ENCODE measurements at regions not wholly inside any gene's neighbourhood (a gene's known extent, or its start where the extent isn't known, plus 50 kb on each side); places are given as distances from the start of the nearest gene placed in this dataset.

- no peak for DNase-seq
These were observed 430.5 kb downstream of the SLC4A3 start for GRCh38 chr2:220057916-220058315.

GRCh38 chr2:220064111-220065030, 436.9 kb downstream of the SLC4A3 start:
- no peak for DNase-seq

DNA sequence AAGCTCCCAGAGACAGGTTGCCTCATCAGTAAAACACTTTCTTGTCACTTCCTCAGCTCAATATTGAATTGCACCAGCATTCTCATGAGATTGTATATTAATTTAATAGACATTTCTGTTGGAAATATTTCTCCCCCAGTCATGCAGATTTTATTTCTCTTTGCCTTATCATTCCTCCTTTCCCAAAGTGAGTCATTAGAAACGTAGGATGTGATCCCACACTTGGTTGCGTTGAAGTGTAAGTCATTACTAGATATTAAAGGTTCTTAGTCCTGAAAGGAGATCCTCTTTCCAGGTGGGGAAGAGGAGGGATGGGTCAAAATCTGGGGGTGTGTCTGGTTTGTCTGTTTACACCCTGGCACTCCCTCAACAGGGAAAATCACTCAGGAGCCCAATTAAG, 438.2 kb downstream of the SLC4A3 start:
- DNase-seq, result no peak

DNA sequence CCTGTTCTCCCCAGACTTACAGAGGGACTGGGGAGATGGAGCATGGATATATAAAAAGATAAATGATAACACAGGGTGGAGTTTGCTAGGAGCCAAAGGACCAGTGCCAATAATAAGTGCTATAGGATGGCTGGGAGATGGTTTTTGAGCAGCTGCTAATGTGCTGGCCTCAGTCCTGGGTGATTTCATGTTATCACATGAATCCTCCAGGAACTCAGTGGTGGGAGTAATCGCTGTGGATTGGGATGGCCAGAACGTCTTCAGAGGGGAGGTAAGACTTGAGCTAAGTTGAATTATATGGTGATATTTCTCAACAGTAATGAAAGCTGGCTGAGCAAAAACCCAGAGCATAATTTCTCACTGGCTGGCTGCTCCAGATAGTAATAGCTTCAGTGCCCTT, 441.4 kb downstream of the SLC4A3 start:
- DNase-seq, result peak; percentile 18

- DNase-seq, result no peak
These were observed 442.9 kb downstream of the SLC4A3 start for GRCh38 chr2:220070349-220070748.

DNA sequence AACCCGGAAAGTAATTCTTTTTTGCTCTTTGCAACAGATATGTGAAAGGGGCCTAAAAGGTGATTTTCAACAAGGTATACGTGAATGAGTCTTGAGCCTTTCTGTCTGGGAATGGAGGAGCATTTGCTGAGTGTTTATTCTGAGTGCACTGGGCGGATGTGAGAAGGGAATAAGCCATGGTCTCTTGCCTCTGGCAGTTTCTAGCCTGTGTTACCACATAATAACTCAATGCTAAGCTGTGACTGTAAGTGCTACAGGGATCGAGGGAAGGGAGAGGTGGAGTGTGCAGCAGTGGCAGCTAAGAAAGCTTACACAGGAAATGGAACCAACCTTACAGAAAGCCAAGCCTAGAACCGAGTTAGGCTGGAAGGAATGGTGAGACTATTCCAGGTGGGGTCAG, 444.3 kb downstream of the SLC4A3 start:
- no peak for DNase-seq

DNA sequence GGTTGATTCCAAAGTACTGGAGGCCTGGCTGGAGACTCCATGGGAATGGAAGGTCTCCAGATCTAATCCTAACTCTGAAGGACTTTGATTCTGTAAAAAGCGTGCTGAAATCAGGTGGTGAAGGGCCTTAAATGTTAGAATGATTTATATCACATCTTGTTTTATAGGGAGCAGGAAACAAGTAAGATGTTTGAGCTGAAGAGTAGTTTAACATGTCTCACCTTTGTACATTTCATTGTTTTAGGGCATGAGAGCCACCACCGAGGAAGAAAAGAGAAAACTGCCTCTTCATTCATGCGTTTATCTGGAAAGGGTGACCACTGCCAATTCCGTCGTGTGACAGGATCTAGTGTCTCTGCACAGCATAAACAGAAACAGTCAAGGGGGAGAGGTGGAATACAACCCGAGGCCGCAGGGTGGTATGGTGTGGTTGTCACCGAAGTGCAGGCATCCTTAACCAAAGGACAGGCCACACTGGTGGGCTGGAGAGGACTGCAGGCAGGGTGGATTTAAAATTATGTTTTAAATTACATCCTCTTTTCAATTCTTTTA, 445.3 kb downstream of the SLC4A3 start:
- no peak for DNase-seq

DNA sequence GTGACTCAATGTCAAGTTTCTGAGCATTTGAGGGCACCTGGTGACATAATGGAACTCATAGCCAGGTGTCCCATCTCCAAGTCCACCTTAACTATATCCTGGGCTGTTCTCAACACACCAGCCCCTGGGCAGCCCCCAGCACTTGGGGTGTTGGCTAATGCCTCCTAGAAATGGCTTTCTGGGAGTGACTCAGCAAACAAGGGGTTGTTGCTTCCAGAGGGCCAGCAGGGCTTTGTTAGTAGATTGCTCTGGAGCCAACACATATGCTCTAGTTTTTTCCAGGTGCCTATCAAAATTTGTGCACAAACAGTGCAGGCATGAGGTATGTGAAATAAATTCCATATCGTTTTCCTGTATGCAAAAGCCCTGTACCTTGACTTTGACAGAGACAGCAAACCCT, 448.4 kb downstream of the SLC4A3 start:
- DNase-seq, result no peak

GRCh38 chr2:220076734-220077133, 449.3 kb downstream of the SLC4A3 start:
- peak; percentile 70 for DNase-seq

GRCh38 chr2:220077488-220077887, 450.1 kb downstream of the SLC4A3 start:
- DNase-seq, result peak; percentile 84

- DNase-seq, result peak; percentile 77
These were observed 451.0 kb downstream of the SLC4A3 start for GRCh38 chr2:220078439-220078838.

DNA sequence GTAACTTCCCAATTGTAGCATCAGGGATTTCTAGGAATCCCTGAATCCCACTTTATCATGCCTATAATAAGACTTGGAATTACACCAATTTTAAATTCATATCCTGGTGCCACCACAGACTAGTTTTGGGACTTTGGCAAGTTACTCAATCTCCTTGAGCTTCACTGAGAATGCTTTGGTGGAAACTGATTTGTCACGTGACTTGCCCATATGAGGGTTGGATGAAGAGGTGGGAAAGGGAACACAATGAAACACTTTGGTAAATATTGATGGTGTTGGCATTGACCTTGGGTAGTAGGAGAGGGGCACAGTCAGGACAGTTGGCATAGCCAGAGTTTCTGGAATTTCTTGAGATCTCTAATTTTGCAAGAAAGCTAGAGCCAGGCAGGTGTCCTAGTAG, 452.2 kb downstream of the SLC4A3 start:
- DNase-seq, result no peak

DNA sequence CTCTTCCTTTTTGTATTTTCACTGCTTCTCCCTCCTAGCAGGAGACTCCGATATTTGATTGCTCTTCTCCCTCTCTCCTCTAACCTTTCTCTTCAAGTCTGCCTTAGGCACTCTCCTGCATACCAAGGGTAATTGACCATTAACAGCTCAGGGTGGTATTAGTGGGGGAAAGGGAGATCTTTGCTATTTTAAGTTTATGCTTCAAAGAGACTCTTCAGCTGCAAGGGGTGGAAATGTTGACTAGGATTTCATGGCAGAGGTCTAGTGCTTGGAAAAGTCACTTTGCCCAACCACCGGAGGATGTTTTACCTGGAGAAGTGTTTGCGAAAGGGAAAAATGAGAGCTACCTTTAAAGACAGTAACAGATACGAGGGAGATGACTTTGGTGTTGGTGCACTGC, 453.7 kb downstream of the SLC4A3 start:
- no peak for DNase-seq

DNA sequence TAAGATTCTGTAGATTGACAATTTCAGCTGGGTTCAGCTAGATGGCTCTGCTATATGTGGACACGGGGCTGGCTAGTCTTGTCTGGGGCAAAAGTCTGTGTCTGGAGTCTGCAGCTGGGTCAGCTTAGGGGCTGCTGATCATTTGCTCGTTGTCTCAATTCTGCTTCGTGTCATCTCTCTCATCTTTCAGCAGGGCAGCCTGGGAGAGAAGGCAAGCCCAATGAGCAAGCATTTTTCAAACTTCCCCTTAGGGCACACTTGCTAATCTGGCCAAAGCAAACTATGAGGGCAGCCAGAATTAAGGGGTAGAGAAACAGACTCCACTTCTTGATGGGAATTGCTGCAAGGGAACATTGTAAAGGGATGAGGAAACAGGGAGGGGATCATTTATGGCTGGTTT, 462.6 kb downstream of the SLC4A3 start:
- no peak for DNase-seq

DNA sequence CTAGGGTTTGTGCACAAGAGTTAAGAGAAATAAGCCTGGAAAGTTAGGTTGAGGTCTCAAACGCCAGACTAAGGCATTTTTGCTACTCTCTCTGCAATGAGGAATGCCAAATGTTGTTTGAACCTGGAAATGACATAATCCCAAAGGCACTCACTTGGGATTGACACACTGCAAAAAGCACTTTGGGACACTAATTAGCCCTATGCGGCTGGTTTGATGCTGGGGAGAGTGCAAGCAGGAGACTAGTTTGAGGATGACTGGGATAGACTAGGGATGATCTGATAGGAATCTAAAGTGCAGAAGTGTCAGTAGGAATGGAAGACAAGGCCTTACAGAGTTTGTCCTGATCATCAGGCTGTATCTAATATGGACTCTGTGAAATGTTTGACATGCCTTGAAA, 469.0 kb downstream of the SLC4A3 start:
- DNase-seq, result no peak

DNA sequence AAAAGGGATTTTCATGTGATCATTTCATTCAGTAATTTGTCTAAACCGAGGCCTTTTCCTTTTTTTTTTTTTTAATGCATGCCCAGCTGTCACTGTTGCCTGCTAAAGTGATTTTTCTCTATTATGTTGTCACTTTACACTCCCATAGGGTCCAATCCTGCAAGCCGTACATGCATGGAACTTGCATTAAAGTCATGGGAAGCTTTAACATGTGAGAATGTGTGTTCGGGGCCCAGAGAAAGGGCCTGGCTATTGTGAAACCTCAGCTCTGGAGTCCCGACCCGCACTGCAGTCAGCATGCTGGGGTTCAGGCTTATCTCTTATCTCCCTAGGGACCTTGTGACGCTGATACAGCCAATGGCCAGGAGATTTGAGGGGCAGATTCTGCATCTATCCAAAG, 474.6 kb downstream of the SLC4A3 start:
- DNase-seq, result peak; percentile 77

DNA sequence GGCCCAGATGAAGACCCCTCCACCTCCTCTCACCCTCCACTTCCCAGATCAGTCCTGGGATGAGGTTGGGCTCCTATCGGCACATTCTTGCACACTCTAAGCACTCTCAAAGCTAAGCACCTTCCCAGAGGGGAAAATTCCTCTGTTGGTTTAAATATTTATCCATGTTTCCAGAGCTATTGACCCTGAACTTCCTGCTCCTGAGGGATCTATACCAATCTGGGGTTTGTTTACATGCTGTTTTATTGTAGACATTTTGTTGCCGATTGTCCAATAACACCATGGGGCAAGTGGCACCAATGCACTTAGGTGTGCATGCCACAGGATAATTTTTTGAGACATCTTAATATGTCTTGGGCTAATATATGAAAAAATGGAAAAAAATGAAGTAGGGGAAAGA, 476.2 kb downstream of the SLC4A3 start:
- DNase-seq, result no peak

DNA sequence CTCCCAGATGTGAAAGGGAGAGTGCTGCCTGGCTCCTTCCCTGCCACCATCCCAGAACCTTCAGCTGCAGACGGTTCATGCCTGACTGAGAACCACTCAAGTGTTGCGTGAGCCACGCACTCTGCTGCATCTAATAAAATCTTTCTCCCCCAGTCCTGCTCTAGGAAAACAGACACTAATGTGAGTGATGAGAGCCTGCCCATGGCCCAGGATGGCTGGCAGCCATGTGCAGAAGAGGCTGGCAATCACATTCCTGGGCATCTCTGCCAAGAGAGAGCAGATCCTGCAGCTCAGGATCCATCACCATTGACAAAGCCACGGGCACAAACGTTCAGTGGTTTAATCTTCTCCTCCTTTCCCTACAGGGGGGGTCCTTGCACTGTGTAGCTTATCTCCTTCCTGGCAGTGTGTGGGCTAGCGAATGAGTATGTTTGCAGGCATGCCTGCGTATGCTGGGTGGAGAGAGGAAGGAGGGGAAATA, 477.5 kb downstream of the SLC4A3 start:
- peak; percentile 70 for DNase-seq

DNA sequence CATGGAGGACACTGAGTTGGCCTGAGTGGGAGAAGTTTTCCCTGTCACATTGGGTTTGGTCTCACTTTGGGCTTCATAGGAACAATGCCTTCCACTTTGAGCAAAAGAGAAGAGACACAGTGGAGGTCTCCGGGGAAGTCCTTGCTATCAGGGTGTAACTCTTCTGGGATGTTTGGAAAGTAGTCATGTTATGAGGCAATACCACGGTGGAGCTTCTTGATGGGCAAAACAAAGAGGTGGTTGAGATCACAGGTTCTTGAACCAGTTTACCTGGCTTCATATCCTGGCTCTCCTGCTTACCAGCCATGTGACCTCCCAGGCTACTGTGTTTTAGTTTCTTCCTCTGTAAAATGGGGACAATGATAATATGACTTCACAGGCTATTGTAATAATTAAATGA, 478.6 kb downstream of the SLC4A3 start:
- DNase-seq, result no peak

DNA sequence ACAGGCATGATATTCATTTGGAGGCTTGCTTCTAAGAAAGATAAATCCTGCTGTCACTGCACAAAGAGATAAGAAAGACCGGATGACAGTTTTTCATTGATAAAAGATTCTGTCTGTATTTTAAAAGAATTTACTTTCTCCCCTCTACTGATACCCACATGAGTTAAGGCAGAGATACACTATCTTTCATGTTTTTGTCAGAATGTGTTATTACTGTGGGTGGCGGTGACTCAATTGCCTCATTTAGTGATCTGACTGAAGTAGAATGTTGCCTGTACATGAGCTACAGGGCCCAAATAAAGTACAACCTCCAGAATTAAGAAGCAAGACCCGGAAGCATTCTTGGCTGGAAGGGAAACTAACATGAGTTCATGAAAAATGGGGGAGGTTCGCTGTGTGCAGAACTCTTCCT, 480.0 kb downstream of the SLC4A3 start:
- no peak for DNase-seq

DNA sequence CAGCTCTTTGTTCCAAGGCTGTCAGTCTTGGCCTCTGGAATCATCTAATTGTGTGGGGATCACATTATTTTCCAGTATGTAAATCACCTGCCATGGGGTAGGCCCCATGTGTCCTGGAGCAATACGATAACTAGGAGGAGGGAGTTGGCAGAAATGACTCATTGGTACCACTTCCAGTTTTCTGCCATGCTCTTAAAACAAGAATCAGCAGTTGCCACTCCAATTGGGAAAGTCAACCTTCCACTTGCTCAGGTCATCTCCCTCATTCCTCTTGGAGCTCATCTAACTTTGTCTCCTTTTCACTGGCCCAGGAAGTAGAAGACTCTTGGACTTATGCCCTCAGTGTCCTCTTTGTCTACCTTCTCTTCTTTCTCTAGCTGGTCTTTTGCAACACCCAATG, 487.0 kb downstream of the SLC4A3 start:
- no peak for DNase-seq

GRCh38 chr2:220117025-220117424, 489.6 kb downstream of the SLC4A3 start:
- DNase-seq, result peak; percentile 52

DNA sequence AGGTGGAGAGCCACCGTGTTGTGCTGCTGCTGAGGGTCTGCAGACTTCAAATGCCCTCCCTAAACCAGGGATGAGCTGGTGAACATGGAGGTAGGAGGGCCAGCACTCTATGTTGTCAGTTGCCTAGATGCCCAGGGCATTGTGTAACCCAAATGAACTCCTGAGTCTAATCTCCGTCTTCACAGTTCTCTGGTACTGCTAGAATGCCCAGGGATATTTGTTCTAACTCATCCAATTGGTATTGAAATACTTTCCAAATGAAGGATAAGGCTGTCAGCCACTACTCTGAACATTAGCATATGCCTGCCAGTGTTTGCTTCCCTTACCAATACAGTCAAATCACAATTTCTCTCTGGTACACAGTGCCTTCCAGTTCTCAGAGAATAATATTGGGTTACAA, 492.6 kb downstream of the SLC4A3 start:
- DNase-seq, result no peak

DNA sequence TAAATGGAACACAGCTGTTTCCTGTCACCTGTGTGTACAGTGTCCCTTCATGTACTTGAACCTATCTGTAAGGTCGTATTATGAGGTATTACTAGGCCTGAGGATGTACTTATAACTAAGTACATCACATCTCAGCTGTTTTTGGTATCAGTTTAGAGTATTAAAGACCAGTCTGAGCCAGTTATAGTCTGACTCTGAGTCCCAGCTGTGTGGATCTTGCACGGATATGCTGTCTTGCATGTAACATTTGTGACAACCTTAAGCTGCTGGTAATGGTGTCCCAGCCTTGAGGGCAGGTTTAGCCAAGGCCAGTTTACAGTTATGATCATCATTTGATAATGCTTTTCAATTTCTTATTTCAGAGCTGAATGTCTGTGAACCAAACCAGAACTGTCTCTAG, 496.3 kb downstream of the SLC4A3 start:
- DNase-seq, result no peak
